Astrocyte (in vitro differentiated cells and primary cell): ENCODE measurements at regions not wholly inside any gene's neighbourhood (a gene's known extent, or its start where the extent isn't known, plus 50 kb on each side); places are given as distances from the start of the nearest gene placed in this dataset.

Experiments used
- DNase-seq: peaks from one replicate; pipeline ENCODE4 v3.0.0-alpha.2; 2010; ENCODE audit warnings: low read depth
- FAIRE-seq: peaks from 2 replicates; lab custom pipeline; 2011; peaks lifted over from hg19 to GRCh38; lab: Jason Lieb, UNC
- H2AFZ ChIP-seq: 2 replicates; pipeline ENCODE4 v1.6.0; 2012; ENCODE audit warnings: low read depth, low read length, inconsistent platforms
- H3K27ac ChIP-seq: 2 replicates; pipeline ENCODE4 v1.5.1; 2011; ENCODE audit warnings: low read depth, low read length, inconsistent platforms
- H3K27me3 ChIP-seq: 2 replicates; pipeline ENCODE4 v1.6.0; 2011; ENCODE audit warnings: low read length, inconsistent platforms; ENCODE audit not compliant: insufficient read depth
- H3K36me3 ChIP-seq: 2 replicates; pipeline ENCODE4 v1.5.1; 2011; ENCODE audit warnings: low read length, inconsistent platforms; ENCODE audit not compliant: insufficient read depth
- H3K4me1 ChIP-seq: 2 replicates; pipeline ENCODE4 v1.5.1; 2011; ENCODE audit warnings: low read length, inconsistent platforms; ENCODE audit not compliant: insufficient read depth
- H3K4me2 ChIP-seq: 2 replicates; pipeline ENCODE4 v1.6.0; 2012; ENCODE audit warnings: low read length, inconsistent platforms
- H3K4me3 ChIP-seq: 2 replicates; pipeline ENCODE4 v1.5.1; 2011; ENCODE audit warnings: low read depth, mild to moderate bottlenecking, low read length, inconsistent platforms; ENCODE audit not compliant: insufficient read depth
- H3K79me2 ChIP-seq: 2 replicates; pipeline ENCODE4 v1.6.0; 2012; ENCODE audit warnings: mild to moderate bottlenecking, low read length, inconsistent platforms; ENCODE audit not compliant: insufficient read depth
- H3K9ac ChIP-seq: 2 replicates; pipeline ENCODE4 v1.6.0; 2012; ENCODE audit warnings: mild to moderate bottlenecking, low read length, inconsistent platforms
- H3K9me3 ChIP-seq: 2 replicates; pipeline ENCODE4 v1.5.1; 2012; ENCODE audit warnings: low read depth, mild to moderate bottlenecking, low read length, inconsistent platforms; ENCODE audit not compliant: insufficient read depth
- H4K20me1 ChIP-seq: 2 replicates; pipeline ENCODE4 v1.6.0; 2012; ENCODE audit warnings: low read length, inconsistent platforms; ENCODE audit not compliant: insufficient read depth
- H3K27ac Mint-ChIP-seq: one replicate; pipeline ENCODE4 v1.8.0; 2021; ENCODE audit warnings: mild to moderate bottlenecking, mixed read lengths; ENCODE audit not compliant: unreplicated experiment
- H3K27me3 Mint-ChIP-seq: one replicate; pipeline ENCODE4 v1.8.0; 2021; ENCODE audit warnings: low read depth, mixed read lengths; ENCODE audit not compliant: unreplicated experiment
- H3K36me3 Mint-ChIP-seq: one replicate; pipeline ENCODE4 v1.8.0; 2021; ENCODE audit warnings: low read depth, mixed read lengths; ENCODE audit not compliant: unreplicated experiment
- H3K4me1 Mint-ChIP-seq: one replicate; pipeline ENCODE4 v1.8.0; 2021; ENCODE audit warnings: low read depth, mixed read lengths; ENCODE audit not compliant: unreplicated experiment
- H3K4me3 Mint-ChIP-seq: one replicate; pipeline ENCODE4 v1.8.0; 2021; ENCODE audit warnings: mild to moderate bottlenecking, moderate library complexity, mixed read lengths; ENCODE audit not compliant: unreplicated experiment
- H3K9me3 Mint-ChIP-seq: one replicate; pipeline ENCODE4 v1.8.0; 2021; ENCODE audit warnings: mild to moderate bottlenecking, mixed read lengths; ENCODE audit not compliant: unreplicated experiment
- EZH2 ChIP-seq: IDR thresholded peaks from 2 replicates; pipeline ENCODE4 v1.6.1; 2012; ENCODE audit warnings: mild to moderate bottlenecking, low read length, inconsistent platforms; ENCODE audit not compliant: insufficient read depth
- TF ChIP-seq, protein P1 (sequence below): IDR thresholded peaks from 2 replicates; pipeline ENCODE4 v1.5.1; 2011; ENCODE audit warnings: low read depth, mild to moderate bottlenecking, inconsistent platforms, low read length, moderate library complexity; ENCODE audit not compliant: insufficient read depth

GRCh38 chr3:153910387-153910786 lies 210.8 kb upstream of the ARHGEF26 start:
- FAIRE-seq = no peak
- Histone ChIP-seq H3K9me3 (no peaks in the 10 kb centered on the region), H3K27ac (no peak overlapping the region), H3K4me1 (no peaks in the 10 kb centered on the region), H3K79me2 (no peaks in the 10 kb centered on the region), H3K4me3 (no peak overlapping the region), H3K36me3 (no peaks in the 10 kb centered on the region), H4K20me1 (no peaks in the 10 kb centered on the region), H3K4me2 (no peak overlapping the region), H3K9ac (no peak overlapping the region), H3K27me3 (no peaks in the 10 kb centered on the region), H2AFZ (no peak overlapping the region)
- Mint-ChIP-seq H3K9me3 (no peaks in the 10 kb centered on the region), H3K4me3 (no peak overlapping the region), H3K4me1 (peaks cover 5% of the 10 kb centered on the region), H3K27ac (no peak overlapping the region), H3K27me3 (no peaks in the 10 kb centered on the region), H3K36me3 (no peaks in the 10 kb centered on the region)
- TF ChIP-seq, protein P1, sequence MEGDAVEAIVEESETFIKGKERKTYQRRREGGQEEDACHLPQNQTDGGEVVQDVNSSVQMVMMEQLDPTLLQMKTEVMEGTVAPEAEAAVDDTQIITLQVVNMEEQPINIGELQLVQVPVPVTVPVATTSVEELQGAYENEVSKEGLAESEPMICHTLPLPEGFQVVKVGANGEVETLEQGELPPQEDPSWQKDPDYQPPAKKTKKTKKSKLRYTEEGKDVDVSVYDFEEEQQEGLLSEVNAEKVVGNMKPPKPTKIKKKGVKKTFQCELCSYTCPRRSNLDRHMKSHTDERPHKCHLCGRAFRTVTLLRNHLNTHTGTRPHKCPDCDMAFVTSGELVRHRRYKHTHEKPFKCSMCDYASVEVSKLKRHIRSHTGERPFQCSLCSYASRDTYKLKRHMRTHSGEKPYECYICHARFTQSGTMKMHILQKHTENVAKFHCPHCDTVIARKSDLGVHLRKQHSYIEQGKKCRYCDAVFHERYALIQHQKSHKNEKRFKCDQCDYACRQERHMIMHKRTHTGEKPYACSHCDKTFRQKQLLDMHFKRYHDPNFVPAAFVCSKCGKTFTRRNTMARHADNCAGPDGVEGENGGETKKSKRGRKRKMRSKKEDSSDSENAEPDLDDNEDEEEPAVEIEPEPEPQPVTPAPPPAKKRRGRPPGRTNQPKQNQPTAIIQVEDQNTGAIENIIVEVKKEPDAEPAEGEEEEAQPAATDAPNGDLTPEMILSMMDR = no peak
- no peak for TF ChIP-seq EZH2
- DNase-seq = no peak

DNA sequence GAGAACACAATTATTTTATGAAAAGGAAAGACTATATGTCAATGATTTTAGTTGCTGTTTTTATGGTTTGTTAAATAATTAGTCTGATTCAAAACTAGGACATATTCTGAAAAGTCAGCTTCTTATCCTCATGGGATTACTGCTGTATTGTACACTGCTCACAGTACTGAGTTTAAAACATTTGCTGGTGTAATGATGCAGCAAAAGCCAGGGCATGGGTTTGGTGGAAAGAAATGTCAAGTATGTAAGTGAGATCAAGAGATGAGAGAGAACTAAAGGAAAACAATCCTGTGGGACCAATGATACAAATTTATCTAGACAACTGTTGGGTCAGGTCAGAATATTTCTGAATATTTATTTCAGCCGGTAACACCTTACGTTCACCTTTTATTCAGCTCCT lies 210.1 kb upstream of the ARHGEF26 start:
- TF ChIP-seq EZH2 = no peak
- TF ChIP-seq, protein P1 = no peak
- FAIRE-seq = no peak
- Histone ChIP-seq H3K9ac (no peak overlapping the region), H4K20me1 (no peaks in the 10 kb centered on the region), H3K27me3 (no peaks in the 10 kb centered on the region), H3K36me3 (no peaks in the 10 kb centered on the region), H3K4me2 (no peak overlapping the region), H3K4me1 (no peaks in the 10 kb centered on the region), H3K79me2 (no peaks in the 10 kb centered on the region), H3K4me3 (no peak overlapping the region), H3K27ac (no peak overlapping the region), H2AFZ (no peak overlapping the region), H3K9me3 (no peaks in the 10 kb centered on the region)
- Mint-ChIP-seq H3K4me3 (no peak overlapping the region), H3K4me1 (peaks cover 5% of the 10 kb centered on the region), H3K27me3 (no peaks in the 10 kb centered on the region), H3K27ac (no peak overlapping the region), H3K9me3 (no peaks in the 10 kb centered on the region), H3K36me3 (no peaks in the 10 kb centered on the region)
- no peak for DNase-seq

GRCh38 chr3:153919773-153920172 lies 201.4 kb upstream of the ARHGEF26 start:
- H3K4me3 Mint-ChIP-seq = no peak overlapping the region
- no peaks in the 10 kb centered on the region for H3K4me1 Mint-ChIP-seq
- no peak for DNase-seq
- no peak for FAIRE-seq
- Histone ChIP-seq H3K27me3 (no peaks in the 10 kb centered on the region), H3K4me2 (no peak overlapping the region), H3K36me3 (no peaks in the 10 kb centered on the region), H3K9me3 (no peaks in the 10 kb centered on the region), H2AFZ (no peak overlapping the region), H4K20me1 (no peaks in the 10 kb centered on the region), H3K79me2 (no peaks in the 10 kb centered on the region), H3K9ac (no peak overlapping the region), H3K4me1 (no peaks in the 10 kb centered on the region), H3K4me3 (no peak overlapping the region), H3K27ac (no peak overlapping the region)
- H3K27ac Mint-ChIP-seq = no peak overlapping the region
- no peak for TF ChIP-seq EZH2
- TF ChIP-seq, protein P1 = no peak
- H3K36me3 Mint-ChIP-seq = no peaks in the 10 kb centered on the region
- no peaks in the 10 kb centered on the region for H3K27me3 Mint-ChIP-seq
- H3K9me3 Mint-ChIP-seq = no peaks in the 10 kb centered on the region
